Immature natural killer cell (primary cell): ENCODE measurements at regions not wholly inside any gene's neighbourhood (a gene's known extent, or its start where the extent isn't known, plus 50 kb on each side); places are given as distances from the start of the nearest gene placed in this dataset.

Source experiments
- DNase-seq, 3 donors: peaks; one replicate each; pipeline ENCODE4 v3.0.0; 2022; ENCODE audit warnings: mixed read lengths in 1 of 3
- H3K27ac Mint-ChIP-seq, 6 donors: one replicate each; pipeline ENCODE4 v1.8.0; 2020; ENCODE audit warnings: mixed read lengths in 6 of 6, mild to moderate bottlenecking in 5 of 6, inconsistent platforms in 4 of 6, moderate library complexity in 3 of 6
- H3K27me3 Mint-ChIP-seq, 3 donors: one replicate each; pipeline ENCODE4 v1.8.0; 2020 to 2021; ENCODE audit warnings: low read depth in 3 of 3, mild to moderate bottlenecking in 3 of 3, mixed read lengths in 3 of 3, moderate library complexity in 3 of 3, inconsistent platforms in 1 of 3
- H3K36me3 Mint-ChIP-seq, 3 donors: one replicate each; pipeline ENCODE4 v1.8.0; 2020; ENCODE audit warnings: mixed read lengths in 3 of 3, inconsistent platforms in 2 of 3, mild to moderate bottlenecking in 2 of 3
- H3K4me1 Mint-ChIP-seq, 2 donors: one replicate each; pipeline ENCODE4 v1.8.0; 2020; ENCODE audit warnings: inconsistent platforms in 2 of 2, mild to moderate bottlenecking in 2 of 2, mixed read lengths in 2 of 2, moderate library complexity in 1 of 2
- H3K4me3 Mint-ChIP-seq, 5 donors: one replicate each; pipeline ENCODE4 v1.8.0; 2020; ENCODE audit warnings: mild to moderate bottlenecking in 5 of 5, mixed read lengths in 5 of 5, inconsistent platforms in 3 of 5, moderate library complexity in 3 of 5
- H3K9me3 Mint-ChIP-seq, 6 donors: one replicate each; pipeline ENCODE4 v1.8.0; 2020; ENCODE audit warnings: mild to moderate bottlenecking in 6 of 6, mixed read lengths in 6 of 6, inconsistent platforms in 4 of 6, moderate library complexity in 3 of 6

DNA sequence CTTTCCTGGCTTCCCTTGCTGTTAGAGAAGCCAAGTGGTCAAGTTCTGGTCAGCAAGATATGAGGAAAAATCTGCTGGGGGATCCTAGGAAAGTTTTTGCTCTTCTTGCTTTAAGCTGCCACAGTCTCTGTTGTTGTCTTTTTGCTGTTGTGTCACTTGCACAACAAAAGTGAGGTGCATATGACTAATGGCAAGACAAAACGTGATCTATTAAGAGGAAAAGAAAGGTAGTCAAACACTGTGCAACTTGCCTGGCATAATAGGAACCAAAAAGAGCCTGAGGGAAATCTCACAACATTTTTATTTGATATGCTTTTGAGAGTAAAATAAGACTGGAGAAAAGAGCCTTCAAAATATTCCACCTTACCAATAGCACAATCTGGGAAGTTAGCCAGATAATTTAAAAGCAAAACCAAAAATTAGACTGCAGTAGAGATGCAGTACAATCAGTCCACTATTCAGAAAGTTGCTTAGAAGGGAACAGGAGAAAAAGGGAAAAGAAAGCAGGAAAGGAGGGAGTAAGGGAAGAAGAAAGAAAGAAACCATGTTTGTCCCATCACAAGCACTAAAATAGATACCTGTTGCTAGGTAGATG lies 110.0 kb upstream of the SLC4A7 start:
- H3K4me3 Mint-ChIP-seq = no peak overlapping the region
- no peak for DNase-seq
- peaks cover 27 to 34% of the 10 kb centered on the region in 2 donors for H3K4me1 Mint-ChIP-seq
- no peaks in the 10 kb centered on the region for H3K36me3 Mint-ChIP-seq
- H3K9me3 Mint-ChIP-seq = no peaks in the 10 kb centered on the region
- H3K27ac Mint-ChIP-seq = no peak overlapping the region
- no peaks in the 10 kb centered on the region for H3K27me3 Mint-ChIP-seq

DNA sequence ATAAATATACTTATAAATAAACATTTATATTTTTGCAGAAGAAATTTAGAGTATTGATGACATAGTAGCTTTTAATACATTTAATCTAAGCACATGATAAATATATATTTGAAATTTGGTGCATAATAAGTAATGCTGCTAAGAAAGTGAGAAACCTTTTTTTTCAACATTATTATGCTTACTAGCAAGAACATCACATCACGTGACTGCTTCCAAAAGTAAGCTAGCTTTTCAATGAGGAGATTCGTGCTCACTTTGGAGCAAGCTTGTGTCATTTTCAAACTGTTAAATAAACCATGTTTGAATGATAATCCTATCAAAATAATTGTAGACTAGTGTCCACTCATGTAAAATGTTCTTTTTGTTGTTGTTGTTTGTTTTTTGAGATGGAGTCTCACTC lies 109.0 kb upstream of the SLC4A7 start:
- Mint-ChIP-seq H3K4me3 (no peak overlapping the region), H3K36me3 (no peaks in the 10 kb centered on the region), H3K9me3 (no peaks in the 10 kb centered on the region), H3K4me1 (peaks cover 27 to 34% of the 10 kb centered on the region in 2 donors), H3K27ac (no peak overlapping the region), H3K27me3 (no peaks in the 10 kb centered on the region)
- DNase-seq = no peak

DNA sequence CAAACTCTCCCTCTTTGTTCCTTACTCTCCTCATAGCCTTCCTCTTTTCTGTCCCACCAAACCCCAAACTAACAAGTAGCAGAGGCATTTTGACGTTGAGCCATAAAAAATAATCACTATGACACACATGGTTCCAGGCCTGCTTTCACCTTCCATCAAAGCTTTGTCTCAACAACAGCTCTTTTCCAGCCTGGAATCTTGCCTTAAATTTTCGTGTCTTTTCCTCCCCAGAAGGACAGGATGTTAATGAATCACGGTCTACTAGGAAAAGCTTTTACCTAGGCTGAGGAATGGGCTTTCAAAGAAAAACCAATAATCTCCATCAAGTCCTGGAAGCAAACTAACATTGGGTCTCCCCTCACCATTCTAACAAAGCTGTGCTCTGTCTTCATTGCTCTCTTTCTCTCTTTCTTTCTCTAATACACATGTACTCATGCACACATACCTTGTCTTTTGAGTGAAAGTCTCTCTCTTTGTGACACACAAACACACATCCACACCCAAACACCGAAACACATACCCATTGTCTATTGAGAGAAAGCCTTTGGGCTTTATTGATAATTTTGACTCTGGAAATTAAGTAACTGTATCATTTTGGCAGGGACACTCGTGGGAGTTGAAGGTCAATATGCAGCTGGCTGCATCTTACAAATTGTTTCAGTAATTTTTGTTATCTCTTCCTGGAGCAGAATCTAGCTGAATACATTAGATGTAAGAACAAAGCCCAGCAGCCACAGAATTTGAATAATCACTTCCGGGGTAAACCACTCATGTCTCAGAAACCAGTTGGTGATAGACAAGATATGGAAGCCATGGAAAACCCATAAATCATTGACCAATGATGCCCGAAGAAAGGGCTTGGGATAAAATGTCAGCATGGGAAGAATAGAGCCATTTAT lies 107.4 kb upstream of the SLC4A7 start:
- Mint-ChIP-seq H3K36me3 (no peaks in the 10 kb centered on the region), H3K9me3 (no peaks in the 10 kb centered on the region), H3K27me3 (no peaks in the 10 kb centered on the region), H3K4me3 (peak overlapping the region; percentile 22 to 71 (median 39)), H3K4me1 (peaks cover 27 to 34% of the 10 kb centered on the region in 2 donors), H3K27ac (peak overlapping the region; percentile 12 to 75 (median 54))
- peak; percentile 10 to 23 (median 17) for DNase-seq

DNA sequence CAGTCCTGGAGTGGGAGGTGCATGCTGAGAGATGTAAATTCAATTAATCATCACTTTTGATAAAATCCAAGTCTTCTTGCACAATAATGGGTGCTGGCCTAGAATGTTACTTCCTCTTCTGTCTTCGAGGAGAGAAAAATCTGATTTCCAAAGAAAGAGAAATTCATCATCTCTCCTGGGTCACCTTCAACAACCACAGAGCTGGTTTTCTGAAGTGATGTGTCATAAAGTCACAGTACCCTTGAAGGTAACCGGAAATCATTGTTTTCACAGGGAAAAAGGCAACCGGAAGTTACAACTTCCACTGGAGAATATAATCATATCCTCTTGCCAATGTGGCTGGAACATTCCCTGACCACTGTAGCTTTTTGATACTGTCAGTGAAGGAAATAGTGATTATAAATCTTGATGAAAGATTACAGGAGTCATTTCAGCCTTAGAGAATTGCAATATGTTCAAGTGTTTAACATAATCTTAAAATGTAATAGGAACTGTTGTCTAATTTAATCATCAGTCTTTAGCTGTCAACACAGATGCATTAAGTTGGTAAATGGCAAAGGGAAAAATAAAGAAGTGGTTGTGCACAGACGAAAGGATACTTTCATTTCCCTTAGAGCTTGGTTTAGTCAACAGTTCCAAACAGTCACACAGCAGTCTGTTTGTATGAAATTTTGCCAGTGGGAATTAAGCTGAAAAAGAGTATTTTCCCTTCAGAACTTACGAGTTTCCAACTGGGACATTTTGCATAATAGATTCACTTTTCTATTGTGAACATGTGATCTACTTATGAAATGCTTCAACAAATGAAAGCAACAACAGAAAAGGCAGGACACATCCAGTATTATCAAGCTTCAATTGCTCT lies 106.5 kb upstream of the SLC4A7 start:
- Mint-ChIP-seq H3K9me3 (no peaks in the 10 kb centered on the region), H3K27me3 (no peaks in the 10 kb centered on the region), H3K4me3 (peak overlapping the region; percentile 13 to 71 (median 22)), H3K36me3 (no peaks in the 10 kb centered on the region), H3K4me1 (peaks cover 25 to 28% of the 10 kb centered on the region in 2 donors), H3K27ac (peak overlapping the region; percentile 49 to 75 (median 60))
- DNase-seq = peak in 1 of 3 donors; percentile 10

GRCh38 chr3:27589795-27590194 lies 105.6 kb upstream of the SLC4A7 start:
- no peaks in the 10 kb centered on the region for H3K36me3 Mint-ChIP-seq
- H3K27me3 Mint-ChIP-seq = no peaks in the 10 kb centered on the region
- peak overlapping the region in 3 of 5 donors; percentile 13 to 71 (median 18) for H3K4me3 Mint-ChIP-seq
- DNase-seq = no peak
- H3K4me1 Mint-ChIP-seq = peaks cover 25 to 28% of the 10 kb centered on the region in 2 donors
- peak overlapping the region in 2 of 6 donors; percentile 5 to 61 for H3K27ac Mint-ChIP-seq
- H3K9me3 Mint-ChIP-seq = no peaks in the 10 kb centered on the region

- no peak overlapping the region for H3K4me3 Mint-ChIP-seq
- H3K4me1 Mint-ChIP-seq = peaks cover 8 to 10% of the 10 kb centered on the region in 2 donors
- DNase-seq = no peak
- no peaks in the 10 kb centered on the region for H3K9me3 Mint-ChIP-seq
- no peaks in the 10 kb centered on the region for H3K27me3 Mint-ChIP-seq
- H3K36me3 Mint-ChIP-seq = no peaks in the 10 kb centered on the region
- no peak overlapping the region for H3K27ac Mint-ChIP-seq
Observed at GRCh38 chr3:27585429-27585828, 101.2 kb upstream of the SLC4A7 start.

GRCh38 chr3:27584874-27585273 lies 100.7 kb upstream of the SLC4A7 start:
- Mint-ChIP-seq H3K27ac (no peak overlapping the region), H3K27me3 (no peaks in the 10 kb centered on the region), H3K9me3 (no peaks in the 10 kb centered on the region), H3K4me1 (peaks cover 3 to 5% of the 10 kb centered on the region in 2 donors), H3K4me3 (no peak overlapping the region), H3K36me3 (no peaks in the 10 kb centered on the region)
- DNase-seq = no peak

DNA sequence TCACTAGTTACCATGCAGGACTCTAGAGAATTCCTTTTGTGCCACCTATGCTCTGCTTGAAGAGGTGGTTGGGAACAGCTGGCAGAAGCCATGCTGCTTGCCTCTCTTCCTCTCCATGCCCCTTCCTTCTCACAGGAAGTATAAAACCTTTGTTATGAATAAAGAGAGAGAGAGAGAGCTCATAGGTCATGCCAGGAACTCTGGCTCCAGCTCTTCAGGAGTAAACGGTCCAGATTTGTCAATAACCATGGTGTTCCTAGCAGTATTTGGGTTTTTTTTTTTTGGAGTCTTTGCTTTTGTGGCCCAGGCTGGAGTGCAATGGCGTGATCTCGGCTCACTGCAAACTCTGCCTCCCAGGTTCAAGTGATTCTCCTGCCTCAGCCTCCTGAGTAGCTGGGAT lies 97.7 kb upstream of the SLC4A7 start:
- H3K27ac Mint-ChIP-seq = no peak overlapping the region
- H3K9me3 Mint-ChIP-seq = no peaks in the 10 kb centered on the region
- H3K4me3 Mint-ChIP-seq = no peak overlapping the region
- no peaks in the 10 kb centered on the region for H3K27me3 Mint-ChIP-seq
- DNase-seq = no peak
- no peaks in the 10 kb centered on the region for H3K4me1 Mint-ChIP-seq
- H3K36me3 Mint-ChIP-seq = no peaks in the 10 kb centered on the region

DNA sequence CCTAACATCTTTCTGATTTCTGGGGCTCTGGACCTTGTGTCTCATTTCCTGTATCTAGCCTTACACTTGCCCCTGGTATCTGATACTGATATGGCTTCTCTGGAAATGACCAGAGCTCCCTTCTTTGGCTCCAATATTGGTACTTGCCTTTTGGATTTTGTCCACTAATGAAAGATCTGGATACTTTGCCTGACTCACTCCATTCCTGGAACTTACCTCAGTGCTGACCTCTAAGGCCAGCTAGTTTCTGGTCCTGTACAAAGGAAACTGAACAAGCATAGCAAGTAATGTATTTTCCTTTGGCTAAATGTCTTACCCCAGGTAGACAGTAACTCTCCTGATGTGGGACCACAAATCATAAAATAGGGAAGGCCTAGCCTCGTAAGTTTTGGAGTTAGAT lies 93.8 kb upstream of the SLC4A7 start:
- Mint-ChIP-seq H3K27me3 (no peaks in the 10 kb centered on the region), H3K4me1 (peaks cover 5 to 12% of the 10 kb centered on the region in 2 donors), H3K9me3 (no peaks in the 10 kb centered on the region), H3K36me3 (no peaks in the 10 kb centered on the region), H3K4me3 (no peak overlapping the region), H3K27ac (no peak overlapping the region)
- DNase-seq = no peak

DNA sequence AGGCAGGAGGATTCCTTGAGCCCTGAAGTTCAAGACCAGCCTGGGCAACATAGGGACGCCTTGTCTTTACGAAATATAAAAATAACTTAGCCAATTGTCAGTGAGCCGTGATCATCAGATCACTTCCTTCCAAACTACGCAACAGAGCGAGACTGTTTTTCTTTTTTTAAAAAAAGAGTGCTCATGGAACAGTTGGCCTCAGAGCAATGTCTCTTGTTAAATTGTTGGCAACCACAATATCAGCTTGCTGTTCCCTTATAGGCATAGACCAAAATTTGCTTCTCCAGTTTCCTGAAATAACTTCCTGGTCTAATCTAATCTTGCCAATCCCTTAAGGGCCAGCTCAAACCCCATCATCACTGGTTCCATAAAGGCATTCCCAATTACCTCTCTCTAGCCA lies 93.3 kb upstream of the SLC4A7 start:
- no peak overlapping the region for H3K4me3 Mint-ChIP-seq

GRCh38 chr3:27576171-27576570 lies 92.0 kb upstream of the SLC4A7 start:
- no peaks in the 10 kb centered on the region for H3K27me3 Mint-ChIP-seq
- DNase-seq = no peak
- H3K27ac Mint-ChIP-seq = no peak overlapping the region
- peaks cover 5 to 12% of the 10 kb centered on the region in 2 donors for H3K4me1 Mint-ChIP-seq
- no peaks in the 10 kb centered on the region for H3K36me3 Mint-ChIP-seq
- H3K4me3 Mint-ChIP-seq = no peak overlapping the region
- H3K9me3 Mint-ChIP-seq = no peaks in the 10 kb centered on the region

More for the DNA sequence above, 93.3 kb upstream of the SLC4A7 start:
- DNase-seq = no peak
- no peaks in the 10 kb centered on the region for H3K36me3 Mint-ChIP-seq
- H3K9me3 Mint-ChIP-seq = no peaks in the 10 kb centered on the region
- no peak overlapping the region for H3K27ac Mint-ChIP-seq
- peaks cover 5 to 12% of the 10 kb centered on the region in 2 donors for H3K4me1 Mint-ChIP-seq
- H3K27me3 Mint-ChIP-seq = no peaks in the 10 kb centered on the region

DNA sequence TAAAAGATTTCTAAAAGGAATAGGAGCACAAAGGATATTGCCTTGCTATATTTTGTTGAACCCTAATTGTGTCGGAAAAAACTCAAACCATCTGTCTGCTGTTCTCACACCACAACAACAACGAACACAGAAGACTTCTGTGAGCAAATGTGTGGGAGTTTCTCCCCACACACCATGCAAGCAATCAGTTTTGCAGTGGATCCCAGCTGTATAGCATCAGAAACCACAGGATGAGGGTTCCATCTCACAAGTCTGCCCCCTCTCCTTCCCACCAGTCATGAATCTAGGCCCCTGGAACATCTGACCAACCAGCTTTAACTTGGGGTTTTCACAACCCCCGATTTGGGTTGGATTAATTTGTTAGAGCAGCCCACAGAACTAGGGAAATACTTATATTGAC lies 91.3 kb upstream of the SLC4A7 start:
- Mint-ChIP-seq H3K4me3 (no peak overlapping the region), H3K36me3 (no peaks in the 10 kb centered on the region), H3K4me1 (peaks cover 5 to 12% of the 10 kb centered on the region in 2 donors), H3K27ac (peak overlapping the region in 3 of 6 donors; percentile 12 to 72 (median 21)), H3K9me3 (no peaks in the 10 kb centered on the region), H3K27me3 (no peaks in the 10 kb centered on the region)
- no peak for DNase-seq

GRCh38 chr3:27574438-27574795 lies 90.2 kb upstream of the SLC4A7 start:
- no peaks in the 10 kb centered on the region for H3K27me3 Mint-ChIP-seq
- peaks cover 5 to 12% of the 10 kb centered on the region in 2 donors for H3K4me1 Mint-ChIP-seq
- no peak for DNase-seq
- no peak overlapping the region for H3K4me3 Mint-ChIP-seq
- H3K36me3 Mint-ChIP-seq = no peaks in the 10 kb centered on the region
- H3K27ac Mint-ChIP-seq = no peak overlapping the region
- H3K9me3 Mint-ChIP-seq = no peaks in the 10 kb centered on the region
